HG03469 (cell line): ENCODE measurements at regions not wholly inside any gene's neighbourhood (a gene's known extent, or its start where the extent isn't known, plus 50 kb on each side); places are given as distances from the start of the nearest gene placed in this dataset.

Source experiments
- ATAC-seq: cut with Tn5 transposase; IDR thresholded peaks from one replicate; pipeline ENCODE4 v1.9.1; 2021; ENCODE audit warnings: mild to moderate bottlenecking, moderate library complexity, moderate number of reproducible peaks; ENCODE audit not compliant: unreplicated experiment

DNA sequence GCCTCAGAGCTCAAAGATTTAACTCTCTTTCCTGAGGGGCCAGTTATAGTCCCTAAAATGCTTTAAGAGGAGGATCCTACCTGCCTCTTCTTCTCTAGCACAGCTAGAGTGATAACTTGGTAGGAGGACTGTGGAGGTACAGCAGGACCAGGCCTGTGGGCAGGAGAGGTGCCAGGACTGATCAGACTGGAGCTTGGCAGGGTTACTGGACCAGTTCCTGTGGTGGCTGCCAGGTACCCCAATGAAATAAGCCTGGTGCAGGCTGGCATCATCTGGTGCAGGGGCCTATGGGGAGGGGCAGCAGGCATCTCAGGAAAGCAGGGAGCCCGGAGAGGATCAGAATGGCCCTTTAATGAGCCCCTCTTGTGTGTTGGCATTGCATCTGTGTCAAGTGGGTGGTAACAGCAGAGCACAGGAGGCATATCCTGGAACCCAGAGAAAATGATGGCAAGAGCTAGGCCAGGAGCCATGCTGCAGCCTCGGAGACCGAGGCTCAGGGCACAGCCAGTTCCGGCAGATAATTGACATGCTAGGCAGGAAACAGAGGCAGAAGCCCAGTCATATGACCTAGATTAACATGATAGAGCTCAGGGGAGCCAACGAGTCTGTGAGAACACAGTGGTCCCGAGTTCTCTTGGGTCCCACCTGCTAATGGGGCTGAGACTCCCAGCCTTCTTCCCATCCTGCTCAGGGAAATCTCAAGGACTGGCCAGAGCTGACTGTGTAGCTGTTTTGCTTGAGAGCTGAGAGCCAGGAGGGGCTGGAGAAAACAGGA is 187.5 kb upstream of the ZBED5 start:
- ATAC-seq: no peak

DNA sequence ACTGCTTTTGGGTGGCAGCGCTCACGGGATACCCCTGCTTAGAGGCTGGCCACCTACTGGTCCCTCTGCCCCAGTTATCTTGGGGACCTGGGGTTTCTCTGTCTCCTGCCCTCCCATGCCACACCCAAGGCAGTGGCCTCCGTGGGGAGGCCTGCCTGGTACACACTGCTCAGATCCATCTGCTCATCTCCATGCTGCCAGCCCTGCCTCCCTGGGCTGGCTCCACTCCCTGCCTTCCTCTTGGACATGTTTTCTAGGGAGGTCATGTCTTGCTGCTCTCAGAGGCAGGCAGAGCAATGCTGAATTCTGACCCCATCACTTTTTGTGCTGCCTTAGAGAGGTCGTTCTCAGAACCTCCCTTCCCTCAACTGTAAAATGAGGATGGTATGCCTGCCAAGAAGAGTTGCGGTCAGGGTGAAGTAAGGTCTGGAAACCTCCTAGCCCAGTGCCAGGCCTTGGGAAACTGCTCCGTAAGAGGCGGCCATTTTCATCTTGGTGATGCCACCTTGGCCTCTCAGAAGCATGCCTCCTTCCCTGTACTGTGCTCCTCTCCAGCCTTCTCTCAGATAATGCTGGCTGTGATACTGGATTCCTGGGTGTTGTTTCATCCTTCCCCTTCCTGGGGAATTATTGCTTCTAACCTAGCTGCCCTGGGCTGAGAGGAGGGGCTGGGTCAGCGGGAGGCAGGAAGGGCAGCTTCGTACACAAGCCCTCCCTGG is 186.4 kb upstream of the ZBED5 start:
- ATAC-seq: no peak

DNA sequence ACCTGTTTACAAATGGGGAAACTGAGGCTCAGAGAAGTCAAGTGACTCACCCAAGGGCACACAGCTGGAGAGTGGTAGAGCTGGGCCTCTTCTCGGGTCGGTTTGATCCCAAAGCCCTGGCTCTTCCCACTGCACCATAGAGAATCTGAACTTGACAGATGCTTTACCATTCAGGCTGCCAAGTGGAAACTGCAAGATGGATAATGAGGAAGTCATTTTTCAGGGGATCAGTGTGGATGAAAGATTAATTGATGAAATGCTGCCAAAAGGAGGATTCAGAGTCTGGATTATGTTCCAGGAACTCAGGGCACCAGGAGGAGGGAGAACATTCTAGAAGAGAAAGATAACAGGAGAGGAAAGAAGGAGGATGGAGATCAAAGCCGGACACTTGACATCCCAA is 185.9 kb upstream of the ZBED5 start:
- ATAC-seq: no peak

DNA sequence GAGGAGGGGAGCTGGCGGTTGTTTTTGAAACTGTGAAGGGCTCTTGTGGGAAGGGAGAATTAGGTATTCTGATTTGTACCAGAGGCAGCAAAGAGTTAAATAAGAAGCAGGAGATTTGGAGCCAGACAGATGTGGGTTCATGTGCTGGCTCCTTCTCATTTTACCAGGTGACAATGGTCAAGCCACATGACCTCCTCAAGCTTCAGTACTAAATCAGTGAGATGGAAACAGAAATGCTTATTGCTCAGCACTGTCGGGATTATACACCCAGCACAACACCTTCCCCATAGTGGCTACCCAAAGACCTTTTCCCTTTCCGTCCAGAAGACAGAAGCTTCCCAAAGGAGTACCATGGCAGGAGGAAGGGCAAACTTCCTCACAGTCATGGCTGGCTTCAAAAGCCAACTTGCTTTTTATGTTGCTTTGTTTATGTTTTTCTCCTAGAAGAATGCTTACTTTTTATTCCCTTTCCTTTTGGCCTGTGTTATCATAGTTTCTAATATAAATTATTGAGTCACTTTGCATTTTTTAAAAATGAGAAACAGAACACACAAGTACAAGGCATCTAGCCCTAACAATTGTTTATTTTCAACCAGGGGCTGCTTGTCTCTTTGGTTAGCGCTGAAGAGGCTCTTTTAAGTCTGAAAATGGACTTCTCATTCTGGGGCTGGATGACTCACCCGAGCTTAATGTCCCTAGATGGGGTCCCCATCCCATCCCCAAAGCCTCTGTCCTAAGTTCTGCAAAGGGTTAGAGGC is 181.5 kb upstream of the ZBED5 start:
- ATAC-seq: no peak

DNA sequence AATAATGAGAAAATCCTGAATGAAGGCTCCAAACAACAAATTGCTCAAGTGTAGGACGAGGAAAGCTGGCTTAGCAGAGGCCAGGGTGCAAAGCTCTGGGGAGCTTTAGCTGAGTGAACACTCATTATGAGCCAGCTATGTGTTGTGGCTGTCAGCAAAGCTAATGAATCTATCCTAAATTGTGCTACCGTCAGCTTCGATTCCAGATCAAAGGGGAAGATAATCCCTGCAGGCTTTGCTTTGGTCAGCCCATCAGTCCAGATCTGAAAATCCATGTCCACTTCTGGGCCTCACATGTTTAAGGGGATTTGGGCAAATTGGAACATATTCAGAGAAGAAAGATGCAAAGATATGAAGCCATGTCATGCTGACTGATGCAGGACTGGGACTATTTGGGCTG is 180.9 kb upstream of the ZBED5 start:
- ATAC-seq: no peak

DNA sequence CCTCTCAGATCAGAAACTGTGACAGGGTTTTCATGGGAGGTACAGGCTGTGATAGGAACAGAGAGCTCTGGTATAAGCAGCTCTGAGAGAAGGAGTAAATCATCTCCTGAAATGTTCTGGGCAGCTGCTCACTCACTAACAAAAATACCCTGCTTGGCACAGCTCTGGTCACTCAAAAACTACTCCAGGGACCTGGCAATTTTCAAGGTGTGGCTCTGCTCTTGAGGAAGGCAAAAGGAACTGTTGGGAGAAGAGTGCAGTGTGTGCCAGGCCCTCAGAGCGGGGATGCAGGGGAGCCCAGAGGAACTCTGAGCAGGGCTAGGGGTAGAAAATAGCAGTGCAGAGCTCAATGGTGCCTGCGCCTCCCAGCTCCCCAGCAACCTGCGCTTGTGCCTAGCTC is 180.5 kb upstream of the ZBED5 start:
- ATAC-seq: no peak

DNA sequence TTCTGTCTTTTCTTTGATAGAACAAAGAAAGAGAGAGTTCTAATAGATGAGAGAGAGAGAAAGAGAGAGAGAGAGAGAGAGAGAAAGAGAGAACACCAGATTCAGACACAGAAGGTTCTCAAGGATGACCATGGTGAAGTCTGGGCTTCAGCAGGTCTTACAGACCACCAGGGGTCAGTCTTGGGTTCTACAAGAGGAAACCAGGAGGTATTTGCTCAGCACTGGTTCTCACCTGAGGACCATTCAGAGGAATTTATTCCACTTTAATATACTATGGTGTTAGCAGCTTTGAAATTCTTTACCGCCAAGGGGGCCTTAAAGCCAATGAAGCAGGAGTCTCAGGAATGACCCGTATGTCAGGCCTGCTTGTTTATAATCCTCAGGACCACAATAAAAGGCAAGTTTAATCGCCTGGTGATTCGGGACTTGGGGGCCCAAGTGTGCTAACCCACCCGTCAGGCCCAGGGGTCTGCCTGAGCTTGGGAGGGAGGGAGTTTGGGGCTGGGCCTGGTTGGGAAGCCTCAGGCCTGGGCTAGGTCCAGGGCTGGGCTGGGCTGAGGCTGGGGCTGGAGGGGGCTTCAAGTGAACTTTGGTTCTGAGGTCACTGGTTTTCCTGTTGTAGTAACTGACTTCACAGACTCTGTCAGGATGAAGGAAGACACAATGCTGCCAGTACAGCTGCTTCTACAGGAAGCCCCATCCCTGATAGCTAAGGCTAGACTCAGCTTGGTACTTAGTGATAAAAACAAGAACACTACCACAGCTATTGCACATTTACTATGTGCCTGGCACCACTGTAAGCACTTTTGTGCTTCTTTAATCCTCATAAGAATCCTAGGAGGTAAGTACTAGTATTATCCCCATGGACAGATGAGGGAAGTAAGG is 179.2 kb upstream of the ZBED5 start:
- no peak for ATAC-seq

DNA sequence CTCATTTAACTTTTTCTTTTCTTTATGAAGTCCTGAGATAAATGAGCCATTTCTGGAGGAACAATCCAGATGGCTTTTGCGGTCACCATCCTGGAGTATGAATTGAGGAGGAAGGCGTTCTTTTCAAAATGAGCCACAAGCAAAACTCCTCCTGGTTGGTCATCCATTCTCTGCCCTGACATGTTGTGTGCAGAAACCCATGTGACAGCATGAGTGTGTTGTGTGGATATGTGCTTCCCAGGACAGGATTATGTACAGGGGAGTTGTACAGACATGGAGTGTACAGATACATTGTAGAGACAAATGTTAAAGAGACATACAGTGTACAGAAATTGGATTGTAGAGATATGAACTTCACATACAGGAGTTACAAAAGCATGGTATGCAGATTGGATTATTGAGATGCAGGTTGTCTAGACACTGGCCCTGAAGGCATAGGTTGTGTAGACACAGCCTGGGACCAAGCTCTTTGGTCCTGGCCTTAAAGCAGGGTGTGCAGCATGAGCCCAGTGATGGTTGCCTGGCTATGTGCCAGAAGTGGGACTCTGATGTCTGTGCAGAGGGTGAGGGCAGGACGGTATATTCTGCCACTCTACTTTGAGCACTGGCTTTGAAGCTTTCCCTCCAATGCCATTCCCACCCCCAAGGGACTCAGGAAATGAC is 178.5 kb upstream of the ZBED5 start:
- no peak for ATAC-seq

DNA sequence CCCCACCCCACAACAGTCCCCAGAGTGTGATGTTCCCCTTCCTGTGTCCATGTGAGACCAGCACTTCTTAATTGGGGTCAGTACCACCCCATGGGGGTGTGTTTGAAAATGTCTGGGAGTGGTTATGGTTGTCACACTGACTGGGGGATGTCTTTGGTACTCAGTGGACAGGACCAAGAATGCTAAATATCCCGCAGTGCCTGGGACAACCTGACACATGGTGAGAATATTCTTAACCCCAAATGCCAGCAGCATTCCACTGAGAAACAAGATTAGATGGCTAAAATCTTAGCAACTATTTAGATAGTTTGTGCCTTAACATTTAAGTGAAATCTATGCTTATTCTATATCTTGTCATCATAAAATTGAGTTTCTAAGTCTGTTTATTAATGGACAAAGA is 177.5 kb upstream of the ZBED5 start:
- ATAC-seq: no peak

DNA sequence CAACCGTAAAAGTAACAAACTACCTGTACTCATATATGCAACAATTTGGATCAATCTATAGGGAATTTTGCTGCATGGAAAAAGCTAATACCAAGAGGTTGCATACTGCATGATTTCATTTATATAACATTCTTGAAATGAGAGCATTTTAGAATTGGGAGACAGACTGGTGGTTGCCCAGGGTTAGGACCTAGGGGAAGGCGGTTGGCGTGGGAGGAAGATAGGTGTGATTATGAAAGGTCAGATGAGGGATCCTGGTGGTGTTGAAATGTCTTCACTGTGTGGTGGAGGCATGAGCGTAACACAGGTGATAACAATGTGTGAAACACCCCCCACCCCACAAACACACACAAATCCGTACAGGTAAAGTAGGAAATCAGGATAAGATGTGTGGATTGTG is 176.6 kb upstream of the ZBED5 start:
- ATAC-seq: no peak

DNA sequence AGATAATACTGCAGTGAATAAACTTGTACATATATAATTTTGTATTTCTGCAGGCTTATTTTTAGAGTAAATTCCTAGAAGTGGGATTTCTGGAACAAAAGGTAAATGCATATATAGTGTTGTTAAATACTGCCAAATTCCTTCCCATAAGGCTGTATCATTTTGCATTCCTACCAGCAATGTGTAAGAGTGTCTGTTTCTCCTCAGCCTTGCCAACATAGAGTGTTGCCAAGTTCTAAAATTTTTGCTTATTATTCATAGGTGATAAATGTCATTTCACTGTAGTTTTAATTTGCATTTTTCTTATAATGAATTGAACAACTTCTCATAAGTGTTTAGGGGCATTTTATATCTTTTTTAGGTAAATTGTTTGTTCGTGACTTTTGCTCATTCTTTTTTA is 174.2 kb upstream of the ZBED5 start:
- ATAC-seq: no peak

DNA sequence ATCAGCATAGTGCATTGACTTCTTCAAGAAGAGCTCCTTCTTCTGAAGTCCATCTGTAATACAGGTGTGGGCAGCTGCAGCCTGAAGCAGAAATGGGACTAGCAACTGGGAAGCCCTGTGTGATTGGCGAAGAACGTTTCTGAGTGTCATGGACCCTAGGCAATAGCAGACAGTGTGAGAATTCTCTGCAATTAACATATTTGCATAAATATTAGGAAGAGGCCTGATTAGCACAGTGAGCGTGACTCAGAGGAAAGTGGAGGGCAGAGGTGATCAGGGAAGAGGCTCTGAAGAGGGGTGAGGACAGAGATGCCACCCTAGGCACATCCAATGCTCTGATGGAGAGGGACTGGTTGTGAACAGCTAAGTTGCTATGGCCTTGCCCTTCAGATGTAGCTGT is 171.2 kb upstream of the ZBED5 start:
- no peak for ATAC-seq

DNA sequence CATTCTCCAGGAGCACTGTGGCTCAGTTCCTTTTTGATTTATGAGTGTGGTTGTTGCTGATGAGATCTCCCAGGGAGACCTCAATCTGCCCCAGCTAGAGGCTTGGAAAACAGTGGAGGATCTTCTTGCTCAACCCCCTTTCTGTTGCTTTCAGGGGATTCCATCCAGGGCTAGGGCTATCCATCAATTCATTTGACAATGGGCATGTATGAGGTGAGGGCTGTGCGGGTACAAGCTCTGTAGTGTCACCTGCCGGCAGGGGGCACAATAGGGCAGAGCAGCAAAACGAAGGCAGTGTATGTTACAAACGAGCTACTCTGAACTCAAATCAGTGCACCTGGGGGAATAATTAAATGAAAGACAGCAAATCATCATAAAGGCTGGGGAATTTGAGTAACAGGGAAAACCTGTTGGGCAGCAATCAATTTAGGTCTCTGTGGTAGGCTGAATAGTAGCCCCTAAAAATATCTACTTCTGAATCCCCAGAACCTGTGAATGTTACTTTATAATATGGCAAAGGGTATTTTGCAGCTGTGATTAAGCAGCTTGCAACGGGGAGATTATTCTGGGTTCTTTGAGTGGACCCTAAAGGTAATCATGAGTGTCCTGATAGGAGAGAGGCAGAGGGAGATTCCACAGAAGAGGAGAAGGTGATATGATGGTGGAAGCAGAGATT is 170.3 kb upstream of the ZBED5 start:
- peak; percentile 48 for ATAC-seq

DNA sequence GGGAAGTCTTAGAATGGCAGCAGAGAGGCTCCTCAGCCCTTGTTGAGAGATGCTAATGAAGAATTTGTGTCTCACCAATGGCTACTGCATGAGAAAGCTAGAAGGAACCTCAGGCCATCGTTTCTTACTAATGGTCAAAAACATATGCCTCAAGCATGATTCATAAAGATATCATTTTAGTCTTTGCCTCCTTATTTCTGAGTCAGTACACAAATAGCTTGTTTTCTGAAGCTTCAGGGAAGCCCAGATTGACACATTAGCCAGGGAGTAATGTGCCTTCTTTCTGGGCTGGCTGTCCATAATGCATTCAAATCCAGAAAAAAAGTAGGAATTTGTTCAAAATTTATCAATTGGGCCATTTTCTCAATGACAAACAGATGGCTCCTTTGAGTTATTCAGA is 169.4 kb upstream of the ZBED5 start:
- ATAC-seq: no peak

DNA sequence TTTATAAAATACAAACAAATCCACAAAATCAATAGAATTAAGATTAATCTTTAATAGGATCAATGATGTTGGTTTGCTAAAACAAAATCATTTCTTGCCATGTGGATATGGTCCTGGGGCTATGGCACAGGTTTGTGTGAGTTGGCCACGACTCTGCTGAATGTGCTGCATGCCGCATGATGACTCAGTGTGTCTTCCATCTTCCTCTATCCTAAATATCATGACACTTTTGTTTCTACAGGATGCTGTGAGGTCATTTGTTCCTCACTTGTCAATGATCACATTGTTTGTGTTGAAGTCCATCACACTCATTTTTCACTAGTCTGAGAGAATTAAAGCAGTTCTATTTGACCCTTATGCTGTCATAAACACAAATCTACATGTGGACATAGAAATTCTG is 167.2 kb upstream of the ZBED5 start:
- no peak for ATAC-seq

DNA sequence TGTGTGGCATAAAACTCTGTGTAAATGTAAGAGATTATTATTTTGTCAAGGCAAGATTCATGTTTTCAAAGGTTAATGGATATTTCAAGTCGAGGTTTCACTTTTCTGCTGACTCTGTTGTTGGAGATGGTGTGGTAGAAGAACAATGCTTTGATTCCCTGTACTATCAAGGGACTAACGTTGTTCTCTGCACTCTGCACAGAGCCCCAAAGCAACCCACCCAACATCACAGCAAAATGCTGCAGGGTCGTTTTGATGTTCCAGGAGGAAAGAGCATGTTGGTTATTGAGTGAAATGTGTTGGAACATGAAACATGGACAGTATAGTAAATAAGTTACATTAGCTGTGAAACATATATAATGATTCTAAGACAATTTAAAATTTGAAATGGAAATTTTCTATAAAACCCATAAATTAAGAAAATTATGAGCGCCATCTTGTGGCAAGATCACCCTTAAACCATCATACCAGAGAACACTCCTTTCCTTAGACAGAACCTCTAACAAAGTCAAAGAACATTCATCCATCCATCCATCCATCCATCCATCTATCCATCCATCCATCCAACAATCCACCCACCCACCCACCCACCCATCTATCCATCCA is 164.4 kb upstream of the ZBED5 start:
- ATAC-seq: no peak

DNA sequence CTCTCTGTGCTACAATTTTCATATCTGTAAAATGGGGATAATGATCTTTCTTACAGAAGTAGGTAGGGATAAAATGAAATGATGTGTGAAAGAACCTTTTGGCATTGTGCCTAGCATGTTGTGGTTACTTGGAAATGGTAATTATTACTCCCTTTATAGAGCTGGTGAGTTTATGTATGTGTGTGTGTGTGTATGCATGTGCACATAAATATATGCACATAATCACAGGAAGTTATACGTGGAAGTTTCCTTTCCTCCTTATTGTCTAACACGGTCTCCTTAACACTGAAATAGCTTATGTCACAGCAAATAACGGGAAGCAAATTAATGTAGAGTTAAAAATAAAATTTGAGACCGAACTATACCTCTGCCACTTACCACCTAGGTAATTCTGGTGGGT is 163.7 kb upstream of the ZBED5 start:
- no peak for ATAC-seq

DNA sequence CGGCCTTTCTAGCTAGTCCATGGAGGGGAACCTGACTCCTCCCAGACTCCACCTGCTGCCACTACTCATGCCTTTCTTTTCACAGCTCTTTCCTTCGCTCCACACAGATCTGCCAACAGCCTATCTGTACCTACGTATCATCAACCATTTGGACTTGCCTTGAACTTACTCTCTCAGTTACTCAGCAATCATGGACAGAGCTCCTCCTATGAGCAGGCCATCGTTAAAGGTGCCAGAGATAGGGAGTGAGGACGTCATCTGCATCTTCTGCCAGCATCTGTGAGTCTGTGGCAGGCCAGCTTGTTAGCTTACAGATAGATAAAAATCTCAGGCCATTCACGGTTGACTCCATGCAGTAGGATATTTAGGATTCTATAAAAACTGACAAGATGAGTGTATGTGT is 162.9 kb upstream of the ZBED5 start:
- no peak for ATAC-seq

DNA sequence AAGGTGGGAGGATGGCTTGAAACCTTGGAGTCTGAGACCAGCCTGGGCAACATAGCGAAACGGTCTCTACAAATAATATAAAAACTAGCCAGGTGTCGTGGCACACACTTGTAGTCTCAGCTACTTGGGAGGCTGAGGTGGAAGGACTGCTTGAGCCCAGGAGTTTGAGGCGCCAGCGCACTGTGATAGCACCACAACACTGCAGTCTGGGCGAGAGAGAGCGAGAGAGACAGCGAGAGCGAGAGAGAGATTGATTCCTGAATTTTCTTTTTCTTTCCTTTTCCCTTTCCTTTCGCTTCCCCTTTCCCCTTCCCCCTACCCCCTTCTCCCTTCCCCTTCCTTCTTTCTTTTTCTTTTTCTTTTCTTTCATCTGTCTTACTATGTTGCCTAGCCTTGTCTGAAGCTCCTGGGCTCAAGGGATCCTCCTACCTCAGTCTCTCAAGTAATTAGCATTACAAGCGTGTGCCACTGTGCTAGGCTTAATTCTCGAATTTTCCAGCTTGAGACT is 162.4 kb upstream of the ZBED5 start:
- ATAC-seq: no peak
